GM12873 (cell line): ENCODE measurements at regions not wholly inside any gene's neighbourhood (a gene's known extent, or its start where the extent isn't known, plus 50 kb on each side); places are given as distances from the start of the nearest gene placed in this dataset.

ENCODE experiments used
- CTCF ChIP-seq: IDR thresholded peaks from 2 replicates; pipeline ENCODE4 v1.5.1; 2012; ENCODE audit warnings: low read depth, mild to moderate bottlenecking, moderate library complexity, low read length, control low read depth; ENCODE audit not compliant: insufficient read depth; ENCODE audit errors: missing control alignments

GRCh38 chr11:134487696-134488095 lies 75.7 kb upstream of the B3GAT1 start:
- TF ChIP-seq CTCF, result no peak

- no peak for TF ChIP-seq CTCF
Measured at GRCh38 chr11:134486704-134487103, 74.7 kb upstream of the B3GAT1 start.

GRCh38 chr11:134486106-134486505 lies 74.1 kb upstream of the B3GAT1 start:
- no peak for TF ChIP-seq CTCF

- TF ChIP-seq CTCF, result no peak
Measured at GRCh38 chr11:134485316-134485715, 73.3 kb upstream of the B3GAT1 start.

- TF ChIP-seq CTCF, result no peak
Measured at GRCh38 chr11:134483857-134484256, 71.8 kb upstream of the B3GAT1 start.

- TF ChIP-seq CTCF, result no peak
Measured at GRCh38 chr11:134483291-134483690, 71.2 kb upstream of the B3GAT1 start.

- no peak for TF ChIP-seq CTCF
Measured at GRCh38 chr11:134482865-134483264, 70.8 kb upstream of the B3GAT1 start.
